ENCODE measurements at regions not wholly inside any gene's neighbourhood (a gene's known extent, or its start where the extent isn't known, plus 50 kb on each side); places are given as distances from the start of the nearest gene placed in this dataset.
"Not testable (repeated sequence)": the region's sequence is repeated elsewhere in the genome, so short reads cannot be mapped to it uniquely, and the experiment has no call there.

DNA sequence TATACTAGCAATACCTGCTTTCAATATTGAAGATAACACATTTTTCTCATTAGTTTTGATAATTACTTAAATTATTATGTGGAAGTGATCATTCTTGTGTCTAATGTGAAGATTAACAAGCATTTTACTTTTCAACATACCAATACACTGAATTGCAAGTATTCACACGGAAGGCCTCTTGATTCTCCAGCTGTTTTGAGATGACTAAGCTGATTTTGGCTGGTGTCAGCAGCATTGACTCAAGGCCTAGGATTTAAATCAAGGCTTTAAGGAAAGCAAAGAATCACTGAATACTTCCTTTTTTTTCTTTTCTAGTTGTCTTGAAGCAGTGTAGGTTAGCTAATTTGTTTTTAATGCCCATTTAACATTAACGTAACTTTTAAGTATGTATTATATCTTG is 373.7 kb downstream of the SRGAP2C start:
- Histone ChIP-seq H3K36me3 (no peaks in the 10 kb centered on the region), H3K27ac (no peak overlapping the region), H3K9me3 (no peaks in the 10 kb centered on the region), H3K4me3 (replicated peaks in 1 of 3) (no peak overlapping the region), H3K27me3 (no peaks in the 10 kb centered on the region), H3K4me1 (no peaks in the 10 kb centered on the region)
- DNase-seq = no peak
- TF ChIP-seq, protein P1, sequence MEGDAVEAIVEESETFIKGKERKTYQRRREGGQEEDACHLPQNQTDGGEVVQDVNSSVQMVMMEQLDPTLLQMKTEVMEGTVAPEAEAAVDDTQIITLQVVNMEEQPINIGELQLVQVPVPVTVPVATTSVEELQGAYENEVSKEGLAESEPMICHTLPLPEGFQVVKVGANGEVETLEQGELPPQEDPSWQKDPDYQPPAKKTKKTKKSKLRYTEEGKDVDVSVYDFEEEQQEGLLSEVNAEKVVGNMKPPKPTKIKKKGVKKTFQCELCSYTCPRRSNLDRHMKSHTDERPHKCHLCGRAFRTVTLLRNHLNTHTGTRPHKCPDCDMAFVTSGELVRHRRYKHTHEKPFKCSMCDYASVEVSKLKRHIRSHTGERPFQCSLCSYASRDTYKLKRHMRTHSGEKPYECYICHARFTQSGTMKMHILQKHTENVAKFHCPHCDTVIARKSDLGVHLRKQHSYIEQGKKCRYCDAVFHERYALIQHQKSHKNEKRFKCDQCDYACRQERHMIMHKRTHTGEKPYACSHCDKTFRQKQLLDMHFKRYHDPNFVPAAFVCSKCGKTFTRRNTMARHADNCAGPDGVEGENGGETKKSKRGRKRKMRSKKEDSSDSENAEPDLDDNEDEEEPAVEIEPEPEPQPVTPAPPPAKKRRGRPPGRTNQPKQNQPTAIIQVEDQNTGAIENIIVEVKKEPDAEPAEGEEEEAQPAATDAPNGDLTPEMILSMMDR (IDR thresholded peaks at IDR 0.05) = no peak
- no peak for TF ChIP-seq POLR2A (IDR thresholded peaks at IDR 0.05)
- WGBS, 2 donors = 63 to 64% methylated on average over 2 of the region's 2 CpGs
- intact Hi-C loops (cut with DNase I) = no loop called here

DNA sequence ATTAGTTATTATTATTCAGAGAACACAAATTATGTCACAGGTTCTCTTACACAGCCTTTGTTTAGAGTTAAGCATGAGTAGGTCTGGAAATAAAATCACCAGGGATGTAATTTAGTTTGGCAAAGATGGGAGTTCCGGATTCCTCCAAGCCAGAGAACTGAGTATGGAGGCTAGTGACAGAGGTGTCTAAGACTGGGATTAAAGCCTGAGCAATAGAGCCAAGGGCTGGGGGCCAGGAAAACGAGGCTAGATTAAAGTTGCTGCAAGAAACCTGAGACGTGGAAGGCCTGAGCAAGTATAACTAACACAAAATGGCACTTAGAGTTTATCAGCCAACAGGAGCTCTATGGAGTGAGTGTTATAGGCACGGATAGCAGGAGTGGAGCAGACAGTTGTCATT is 381.6 kb downstream of the SRGAP2C start:
- no peaks in the 10 kb centered on the region for H3K27me3 ChIP-seq
- H3K9me3 ChIP-seq = no peaks in the 10 kb centered on the region
- 40 to 48% methylated on average over 4 of the region's 4 CpGs for WGBS, 2 donors
- no peaks in the 10 kb centered on the region for H3K4me1 ChIP-seq
- H3K27ac ChIP-seq = no peak overlapping the region
- DNase-seq = no peak
- TF ChIP-seq, protein P1 (IDR thresholded peaks at IDR 0.05) = no peak
- no peaks in the 10 kb centered on the region for H3K36me3 ChIP-seq
- intact Hi-C loops (cut with DNase I) = no loop called here
- no peak overlapping the region for H3K4me3 ChIP-seq (replicated peaks in 1 of 3)

DNA sequence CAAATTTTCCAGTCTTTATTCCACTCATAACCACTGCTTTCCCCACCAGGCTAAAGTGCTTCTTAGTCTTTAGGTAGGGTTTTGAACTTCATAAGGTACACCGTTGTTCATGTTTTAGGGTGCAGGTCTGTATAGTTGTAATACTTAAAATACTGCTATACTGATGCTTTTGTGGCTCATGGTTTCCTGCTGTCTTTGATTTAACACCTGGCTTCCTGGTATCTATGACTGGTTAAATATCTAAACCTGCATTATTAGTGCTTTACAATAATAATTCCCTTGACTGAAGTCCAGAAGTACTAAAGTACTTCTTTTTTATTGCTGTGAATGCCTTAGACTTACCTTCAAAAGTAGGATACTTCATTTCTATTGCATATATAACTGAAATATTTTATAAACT is 384.7 kb downstream of the SRGAP2C start:
- H3K4me1 ChIP-seq = no peaks in the 10 kb centered on the region
- no peaks in the 10 kb centered on the region for H3K36me3 ChIP-seq
- intact Hi-C loops (cut with DNase I) = no loop called here
- DNase-seq = no peak
- TF ChIP-seq, protein P1 (IDR thresholded peaks at IDR 0.05) = no peak
- no peak for TF ChIP-seq POLR2A (IDR thresholded peaks at IDR 0.05)
- WGBS, 2 donors = 85 to 90% methylated on average over 1 of the region's 1 CpG
- H3K27ac ChIP-seq = no peak overlapping the region
- H3K27me3 ChIP-seq = no peaks in the 10 kb centered on the region
- no peaks in the 10 kb centered on the region for H3K9me3 ChIP-seq
- H3K4me3 ChIP-seq (replicated peaks in 1 of 3) = no peak overlapping the region

DNA sequence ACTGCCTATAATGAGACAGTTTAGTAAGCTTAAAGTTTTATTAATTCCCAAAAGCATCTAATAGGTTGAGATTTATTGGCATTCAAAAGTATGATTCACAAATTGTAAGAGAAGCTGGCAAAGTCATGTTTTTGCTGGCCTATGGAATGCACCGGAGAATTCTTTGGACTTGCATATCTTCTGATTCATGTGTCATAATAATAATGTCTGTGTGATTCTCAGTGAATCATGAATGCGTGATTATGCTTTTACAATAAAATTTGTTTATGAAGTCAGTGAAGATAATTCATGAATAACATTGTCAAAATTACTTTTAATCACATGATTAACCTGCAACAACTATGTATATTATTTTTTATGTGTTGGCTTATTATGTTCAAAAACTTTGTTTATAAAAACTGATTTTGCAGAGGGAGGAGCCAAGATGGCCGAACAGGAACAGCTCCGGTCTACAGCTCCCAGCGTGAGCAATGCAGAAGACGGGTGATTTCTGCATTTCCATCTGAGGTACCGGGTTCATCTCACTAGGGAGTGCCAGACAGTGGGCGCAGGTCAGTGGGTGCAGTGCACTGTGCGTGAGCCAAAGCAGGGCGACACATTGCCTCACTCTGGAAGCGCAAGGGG is 389.2 kb downstream of the SRGAP2C start:
- H3K27ac ChIP-seq, H3K36me3 ChIP-seq, DNase-seq: not testable (repeated sequence)

DNA sequence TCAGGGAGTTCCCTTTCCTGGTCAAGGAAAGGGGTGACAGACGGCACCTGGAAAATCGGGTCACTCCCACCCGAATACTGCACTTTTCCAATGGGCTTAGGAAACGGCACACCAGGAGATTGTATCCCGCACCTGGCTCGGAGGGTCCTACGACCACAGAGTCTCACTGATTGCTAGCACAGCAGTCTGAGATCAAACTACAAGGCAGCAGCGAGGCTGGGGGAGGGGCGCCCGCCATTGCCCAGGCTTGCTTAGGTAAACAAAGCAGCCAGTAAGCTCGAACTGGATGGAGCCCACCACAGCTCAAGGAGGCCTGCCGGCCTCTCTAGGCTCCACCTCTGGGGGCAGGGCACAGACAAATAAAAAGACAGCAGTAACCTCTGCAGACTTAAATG is 389.7 kb downstream of the SRGAP2C start:
- intact Hi-C loops (cut with DNase I); H3K27me3 ChIP-seq; H3K4me1 ChIP-seq; DNase-seq; H3K36me3 ChIP-seq; H3K27ac ChIP-seq; H3K9me3 ChIP-seq; H3K4me3 ChIP-seq (replicated peaks in 1 of 3): not testable (repeated sequence)
- 92% methylated on average over 6 to 12 of the region's 12 CpGs for WGBS, 2 donors

More for the DNA sequence above, 389.2 kb downstream of the SRGAP2C start:
- H3K27me3 ChIP-seq; H3K9me3 ChIP-seq; H3K4me3 ChIP-seq (replicated peaks in 1 of 3); H3K4me1 ChIP-seq; intact Hi-C loops (cut with DNase I): not testable (repeated sequence)
- 91 to 97% methylated on average over 11 of the region's 11 CpGs for WGBS, 2 donors

DNA sequence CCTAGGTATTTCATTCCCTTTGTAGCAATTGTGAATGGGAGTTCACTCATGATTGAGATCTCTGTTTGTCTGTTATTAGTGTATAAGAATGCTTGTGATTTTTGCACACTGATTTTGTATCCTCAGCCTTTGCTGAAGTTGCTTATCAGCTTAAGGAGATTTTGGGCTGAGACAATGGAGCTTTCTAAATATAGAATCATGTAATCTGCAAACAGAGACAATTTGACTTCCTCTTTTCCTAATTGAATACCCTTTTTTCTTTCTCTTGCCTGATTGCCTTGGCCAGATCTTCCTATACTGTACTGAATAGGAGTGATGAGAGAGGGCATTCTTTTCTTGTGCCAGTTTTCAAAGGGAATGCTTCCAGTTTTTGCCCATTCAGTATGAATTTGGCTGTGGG is 398.1 kb downstream of the SRGAP2C start:
- H3K27ac ChIP-seq; H3K36me3 ChIP-seq; H3K9me3 ChIP-seq; intact Hi-C loops (cut with DNase I); H3K4me1 ChIP-seq; H3K4me3 ChIP-seq (replicated peaks in 1 of 3); H3K27me3 ChIP-seq; DNase-seq: not testable (repeated sequence)

Measured in thyroid gland (tissue), 4 donors.